ENCODE measurements at regions not wholly inside any gene's neighbourhood (a gene's known extent, or its start where the extent isn't known, plus 50 kb on each side); places are given as distances from the start of the nearest gene placed in this dataset.

GRCh38 chr13:20331419-20331818 is 99.3 kb upstream of the GJB6 start:
- no peaks in the 10 kb centered on the region for H3K9me3 ChIP-seq (ENCODE audit: control insufficient read depth, insufficient read depth, low read depth, low read length)
- no peak overlapping the region for H2AFZ ChIP-seq (ENCODE audit: low read length)
- no peaks in the 10 kb centered on the region for H4K20me1 ChIP-seq (ENCODE audit: control insufficient read depth, extremely low read depth, insufficient read depth, low read length)
- TF ChIP-seq CTCF (conservative IDR thresholded peaks at IDR 0.05 in 1 of 2, IDR thresholded peaks at IDR 0.05 in 1 of 2; ENCODE audit: low read depth in 1 of 2, low read length in 2 of 2): no peak
- TF ChIP-seq EZH2 (IDR thresholded peaks at IDR 0.05; ENCODE audit: low read length, missing control alignments): no peak
- H3K79me2 ChIP-seq (ENCODE audit: control insufficient read depth, insufficient read depth, low read length): no peaks in the 10 kb centered on the region
- H3K4me3 ChIP-seq (replicated peaks in 1 of 4; ENCODE audit: control extremely low read depth in 1 of 4, insufficient read depth in 1 of 4, low read depth in 3 of 4, low read length in 4 of 4): no peak overlapping the region
- H3K4me2 ChIP-seq (ENCODE audit: extremely low read depth, insufficient read depth, low read length): no peak overlapping the region
- no peak for DNase-seq (ENCODE audit: low read depth in 2 of 2)
- H3K9ac ChIP-seq (ENCODE audit: insufficient read depth, low read length): no peak overlapping the region
- no peak overlapping the region for H3K27ac ChIP-seq (ENCODE audit: insufficient read depth, low read length)
- no peaks in the 10 kb centered on the region for H3K36me3 ChIP-seq (ENCODE audit: control insufficient read depth, insufficient read depth, low read length)
- no peaks in the 10 kb centered on the region for H3K4me1 ChIP-seq (ENCODE audit: control insufficient read depth, extremely low read depth, insufficient read depth, low read length)
- peaks cover 15% of the 10 kb centered on the region for H3K27me3 ChIP-seq (ENCODE audit: control insufficient read depth, insufficient read depth, low read length)

- Histone ChIP-seq H3K4me3 (replicated peaks in 1 of 4; ENCODE audit: control extremely low read depth in 1 of 4, insufficient read depth in 1 of 4, low read depth in 3 of 4, low read length in 4 of 4) (no peak overlapping the region), H3K9ac (ENCODE audit: insufficient read depth, low read length) (no peak overlapping the region), H3K4me1 (ENCODE audit: control insufficient read depth, extremely low read depth, insufficient read depth, low read length) (no peaks in the 10 kb centered on the region), H3K36me3 (ENCODE audit: control insufficient read depth, insufficient read depth, low read length) (no peaks in the 10 kb centered on the region), H3K79me2 (ENCODE audit: control insufficient read depth, insufficient read depth, low read length) (no peaks in the 10 kb centered on the region), H4K20me1 (ENCODE audit: control insufficient read depth, extremely low read depth, insufficient read depth, low read length) (no peaks in the 10 kb centered on the region), H2AFZ (ENCODE audit: low read length) (no peak overlapping the region), H3K4me2 (ENCODE audit: extremely low read depth, insufficient read depth, low read length) (no peak overlapping the region), H3K9me3 (ENCODE audit: control insufficient read depth, insufficient read depth, low read depth, low read length) (no peaks in the 10 kb centered on the region), H3K27me3 (ENCODE audit: control insufficient read depth, insufficient read depth, low read length) (peaks cover under 1% of the 10 kb centered on the region), H3K27ac (ENCODE audit: insufficient read depth, low read length) (no peak overlapping the region)
- no peak for DNase-seq (ENCODE audit: low read depth in 2 of 2)
- no peak for TF ChIP-seq EZH2 (IDR thresholded peaks at IDR 0.05; ENCODE audit: low read length, missing control alignments)
- no peak for TF ChIP-seq CTCF (conservative IDR thresholded peaks at IDR 0.05 in 1 of 2, IDR thresholded peaks at IDR 0.05 in 1 of 2; ENCODE audit: low read depth in 1 of 2, low read length in 2 of 2)
Measured at GRCh38 chr13:20326809-20327208, 94.7 kb upstream of the GJB6 start.

GRCh38 chr13:20326276-20326675 is 94.2 kb upstream of the GJB6 start:
- no peak for DNase-seq (ENCODE audit: low read depth in 2 of 2)
- H3K27me3 ChIP-seq (ENCODE audit: control insufficient read depth, insufficient read depth, low read length): no peaks in the 10 kb centered on the region
- H3K4me3 ChIP-seq (replicated peaks in 1 of 4; ENCODE audit: control extremely low read depth in 1 of 4, insufficient read depth in 1 of 4, low read depth in 3 of 4, low read length in 4 of 4): no peak overlapping the region
- no peaks in the 10 kb centered on the region for H3K4me1 ChIP-seq (ENCODE audit: control insufficient read depth, extremely low read depth, insufficient read depth, low read length)
- H4K20me1 ChIP-seq (ENCODE audit: control insufficient read depth, extremely low read depth, insufficient read depth, low read length): no peaks in the 10 kb centered on the region
- H3K79me2 ChIP-seq (ENCODE audit: control insufficient read depth, insufficient read depth, low read length): no peaks in the 10 kb centered on the region
- H3K9me3 ChIP-seq (ENCODE audit: control insufficient read depth, insufficient read depth, low read depth, low read length): no peaks in the 10 kb centered on the region
- H3K9ac ChIP-seq (ENCODE audit: insufficient read depth, low read length): no peak overlapping the region
- H2AFZ ChIP-seq (ENCODE audit: low read length): no peak overlapping the region
- no peak overlapping the region for H3K27ac ChIP-seq (ENCODE audit: insufficient read depth, low read length)
- TF ChIP-seq CTCF (conservative IDR thresholded peaks at IDR 0.05 in 1 of 2, IDR thresholded peaks at IDR 0.05 in 1 of 2; ENCODE audit: low read depth in 1 of 2, low read length in 2 of 2) (no peak), EZH2 (IDR thresholded peaks at IDR 0.05; ENCODE audit: low read length, missing control alignments) (no peak)
- H3K36me3 ChIP-seq (ENCODE audit: control insufficient read depth, insufficient read depth, low read length): no peaks in the 10 kb centered on the region
- no peak overlapping the region for H3K4me2 ChIP-seq (ENCODE audit: extremely low read depth, insufficient read depth, low read length)
